Uterus (tissue), 2 donors: ENCODE measurements at regions not wholly inside any gene's neighbourhood (a gene's known extent, or its start where the extent isn't known, plus 50 kb on each side); places are given as distances from the start of the nearest gene placed in this dataset.

Experiments used
- CTCF ChIP-seq, 4 experiments: fragments of 200-600 bp in 2 of 4; fragments of 450-650 bp in 2 of 4; sonication (generic) in 2 of 4; IDR thresholded peaks; one replicate each; pipeline ENCODE4 v1.5.1; 2016 to 2019; ENCODE audit warnings: antibody characterized with exemption in 4 of 4, mild to moderate bottlenecking in 2 of 4, moderate library complexity in 1 of 4
- POLR2A ChIP-seq, 2 donors: fragments of 450-650 bp; IDR thresholded peaks; one replicate each; pipeline ENCODE4 v1.6.1; 2016; ENCODE audit warnings: antibody characterized with exemption in 2 of 2, mild to moderate bottlenecking in 1 of 2, moderate library complexity in 1 of 2

- no peak for TF ChIP-seq CTCF (IDR thresholded peaks at IDR 0.05)
- no peak for TF ChIP-seq POLR2A (IDR thresholded peaks at IDR 0.05)
Measured at GRCh38 chr9:75602060-75602459, 288.4 kb upstream of the PCSK5 start.
